ENCODE measurements at regions not wholly inside any gene's neighbourhood (a gene's known extent, or its start where the extent isn't known, plus 50 kb on each side); places are given as distances from the start of the nearest gene placed in this dataset.

GRCh38 chr21:16216288-16216962, 486.6 kb downstream of the USP25 start:
- TF ChIP-seq CTCF (IDR thresholded peaks at IDR 0.05 in 8 of 11, conservative IDR thresholded peaks at IDR 0.05 in 3 of 11): no peak
- no peak for TF ChIP-seq POLR2A (IDR thresholded peaks at IDR 0.05)

All from spleen (tissue), 7 donors.